ENCODE measurements at regions not wholly inside any gene's neighbourhood (a gene's known extent, or its start where the extent isn't known, plus 50 kb on each side); places are given as distances from the start of the nearest gene placed in this dataset.
"Not testable (repeated sequence)": the region's sequence is repeated elsewhere in the genome, so short reads cannot be mapped to it uniquely, and the experiment has no call there.

DNA sequence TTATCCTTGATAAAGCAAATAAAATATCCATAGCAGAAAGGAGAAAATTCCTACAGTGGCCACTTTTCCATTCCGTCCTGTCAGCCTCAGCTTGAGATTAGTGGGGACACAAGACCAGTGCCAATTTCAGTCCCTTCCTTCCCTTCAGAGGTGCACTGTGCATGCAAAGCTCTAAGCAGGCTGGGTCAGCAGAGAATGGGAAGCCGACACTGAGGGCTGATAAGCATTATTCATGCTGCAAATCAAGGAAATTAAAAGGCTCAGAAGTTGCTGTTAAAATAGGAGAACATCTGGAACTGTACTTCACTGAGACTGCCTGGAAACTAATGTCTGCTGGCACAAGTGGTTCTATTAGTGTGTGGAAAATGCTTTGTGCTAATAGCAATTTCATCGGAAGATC lies 534.3 kb downstream of the ADCYAP1 start:
- TF ChIP-seq, protein P1, sequence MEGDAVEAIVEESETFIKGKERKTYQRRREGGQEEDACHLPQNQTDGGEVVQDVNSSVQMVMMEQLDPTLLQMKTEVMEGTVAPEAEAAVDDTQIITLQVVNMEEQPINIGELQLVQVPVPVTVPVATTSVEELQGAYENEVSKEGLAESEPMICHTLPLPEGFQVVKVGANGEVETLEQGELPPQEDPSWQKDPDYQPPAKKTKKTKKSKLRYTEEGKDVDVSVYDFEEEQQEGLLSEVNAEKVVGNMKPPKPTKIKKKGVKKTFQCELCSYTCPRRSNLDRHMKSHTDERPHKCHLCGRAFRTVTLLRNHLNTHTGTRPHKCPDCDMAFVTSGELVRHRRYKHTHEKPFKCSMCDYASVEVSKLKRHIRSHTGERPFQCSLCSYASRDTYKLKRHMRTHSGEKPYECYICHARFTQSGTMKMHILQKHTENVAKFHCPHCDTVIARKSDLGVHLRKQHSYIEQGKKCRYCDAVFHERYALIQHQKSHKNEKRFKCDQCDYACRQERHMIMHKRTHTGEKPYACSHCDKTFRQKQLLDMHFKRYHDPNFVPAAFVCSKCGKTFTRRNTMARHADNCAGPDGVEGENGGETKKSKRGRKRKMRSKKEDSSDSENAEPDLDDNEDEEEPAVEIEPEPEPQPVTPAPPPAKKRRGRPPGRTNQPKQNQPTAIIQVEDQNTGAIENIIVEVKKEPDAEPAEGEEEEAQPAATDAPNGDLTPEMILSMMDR (IDR thresholded peaks at IDR 0.05; ENCODE audit: low read depth, low read length), result no peak
- DNase-seq (ENCODE audit: extremely low read depth, low read depth), result no peak

DNA sequence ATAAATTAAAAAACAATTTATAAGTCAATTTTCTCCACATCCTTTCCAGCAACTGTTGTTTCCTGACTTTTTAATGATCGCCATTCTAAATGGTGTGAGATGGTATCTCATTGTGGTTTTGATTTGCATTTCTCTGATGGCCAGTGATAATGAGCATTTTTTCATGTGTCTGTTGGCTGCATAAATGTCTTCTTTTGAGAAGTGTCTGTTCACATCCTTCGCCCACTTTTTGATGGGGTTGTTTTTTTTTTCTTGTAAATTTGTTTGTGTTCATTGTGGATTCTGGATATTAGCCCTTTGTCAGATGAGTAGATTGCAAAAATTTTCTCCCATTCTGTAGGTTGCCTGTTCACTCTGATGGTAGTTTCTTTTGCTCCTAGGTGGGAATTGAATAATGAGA lies 539.4 kb downstream of the ADCYAP1 start:
- DNase-seq (ENCODE audit: extremely low read depth, low read depth), result not testable (repeated sequence)

DNA sequence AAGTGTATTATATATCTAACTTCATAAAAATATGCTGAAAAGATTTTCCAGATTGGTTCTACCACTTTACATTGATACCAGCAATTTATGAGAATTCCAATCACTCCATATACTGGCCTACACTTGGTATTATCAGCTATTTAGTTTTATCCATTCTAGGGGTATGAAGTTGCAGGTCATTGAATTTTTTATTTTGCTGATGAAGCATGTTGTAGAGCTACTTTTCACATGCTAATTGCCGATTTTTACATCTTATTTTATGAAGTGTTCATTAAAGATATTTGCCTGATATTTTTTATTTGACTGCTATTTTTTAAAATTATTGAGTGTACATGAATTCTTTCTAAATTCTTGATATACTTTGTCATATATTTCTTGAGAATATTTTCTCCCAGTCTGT lies 542.1 kb downstream of the ADCYAP1 start:
- TF ChIP-seq, protein P1 (IDR thresholded peaks at IDR 0.05; ENCODE audit: low read depth, low read length), result no peak

DNA sequence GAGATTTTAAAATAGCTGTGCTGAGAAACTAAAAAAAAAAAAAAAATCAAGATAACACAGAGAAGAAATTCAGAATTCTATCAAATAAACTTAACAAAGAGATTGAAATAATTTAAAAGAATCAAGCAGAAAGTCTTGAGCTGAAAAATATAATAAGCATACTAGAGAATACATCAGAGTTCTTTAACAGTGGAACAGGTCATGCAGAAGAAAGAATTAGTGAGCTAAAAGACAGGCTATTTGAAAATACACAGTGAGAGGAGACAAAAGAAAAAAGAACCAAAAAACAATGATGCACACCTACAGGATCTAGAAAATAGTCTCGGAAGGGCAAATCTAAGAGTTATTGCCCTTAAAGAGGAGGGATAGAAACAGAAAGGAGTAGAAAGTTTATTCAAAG lies 548.1 kb downstream of the ADCYAP1 start:
- no peak for DNase-seq (ENCODE audit: extremely low read depth, low read depth)
- TF ChIP-seq, protein P1 (IDR thresholded peaks at IDR 0.05; ENCODE audit: low read depth, low read length), result no peak

More for the DNA sequence above, 542.1 kb downstream of the ADCYAP1 start:
- DNase-seq (ENCODE audit: extremely low read depth, low read depth), result no peak

DNA sequence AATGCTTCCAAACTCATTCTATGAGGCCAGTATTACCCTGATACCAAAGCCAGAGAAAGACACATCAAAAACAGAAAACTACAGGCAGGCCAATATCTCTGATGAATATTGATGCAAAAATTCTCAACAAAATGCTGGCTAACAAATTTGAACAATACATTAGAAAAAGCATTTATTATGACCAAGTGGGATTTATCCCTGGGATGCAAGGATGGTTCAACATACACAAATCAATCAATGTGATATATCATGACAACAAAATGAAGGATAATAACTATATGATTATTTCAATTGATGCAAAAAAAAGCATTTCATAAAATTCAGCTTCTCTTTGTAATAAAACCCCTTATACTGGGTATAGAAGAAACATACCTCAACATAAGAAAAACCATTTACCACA lies 550.9 kb downstream of the ADCYAP1 start:
- TF ChIP-seq, protein P1 (IDR thresholded peaks at IDR 0.05; ENCODE audit: low read depth, low read length), result no peak
- no peak for DNase-seq (ENCODE audit: extremely low read depth, low read depth)

DNA sequence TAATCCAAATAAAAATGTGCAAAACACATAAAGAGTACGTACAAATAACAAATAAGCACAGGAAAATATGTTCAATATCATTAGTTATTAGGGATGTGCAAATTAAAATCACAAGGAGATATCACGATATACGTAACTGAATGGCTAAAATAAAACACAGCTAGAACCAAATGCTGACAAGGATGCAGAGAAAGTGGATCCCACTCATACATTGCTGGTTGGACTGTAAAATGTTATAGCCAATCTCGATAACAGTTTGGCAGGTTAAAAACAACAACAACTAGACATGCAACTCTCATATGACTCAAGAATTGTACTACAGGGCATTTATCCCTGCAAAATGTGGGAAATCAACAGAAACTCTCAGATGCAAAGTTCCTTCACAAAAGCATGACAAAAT lies 553.9 kb downstream of the ADCYAP1 start:
- TF ChIP-seq, protein P1 (IDR thresholded peaks at IDR 0.05; ENCODE audit: low read depth, low read length), result no peak

DNA sequence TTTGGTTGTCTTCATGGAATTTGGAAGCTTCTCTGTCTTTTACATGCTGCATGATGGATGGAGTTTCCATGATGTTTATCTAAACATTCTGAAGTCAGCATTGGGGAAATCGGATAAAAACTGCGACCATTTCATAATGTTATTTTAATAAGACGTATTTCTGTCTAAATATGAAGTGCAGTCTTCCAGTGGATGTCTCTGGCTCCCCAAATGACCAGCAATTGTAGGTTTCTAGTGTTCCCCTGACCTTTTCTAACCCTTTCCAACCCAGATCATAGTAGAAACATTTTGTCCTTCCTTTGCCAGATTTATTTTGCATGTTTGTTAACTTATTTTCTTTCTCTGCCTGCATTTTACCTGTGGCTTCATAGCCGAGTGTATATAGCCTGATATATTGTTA lies 559.3 kb downstream of the ADCYAP1 start:
- TF ChIP-seq, protein P1 (IDR thresholded peaks at IDR 0.05; ENCODE audit: low read depth, low read length), result no peak
- DNase-seq (ENCODE audit: extremely low read depth, low read depth), result no peak

More for the DNA sequence above, 553.9 kb downstream of the ADCYAP1 start:
- no peak for DNase-seq (ENCODE audit: extremely low read depth, low read depth)

DNA sequence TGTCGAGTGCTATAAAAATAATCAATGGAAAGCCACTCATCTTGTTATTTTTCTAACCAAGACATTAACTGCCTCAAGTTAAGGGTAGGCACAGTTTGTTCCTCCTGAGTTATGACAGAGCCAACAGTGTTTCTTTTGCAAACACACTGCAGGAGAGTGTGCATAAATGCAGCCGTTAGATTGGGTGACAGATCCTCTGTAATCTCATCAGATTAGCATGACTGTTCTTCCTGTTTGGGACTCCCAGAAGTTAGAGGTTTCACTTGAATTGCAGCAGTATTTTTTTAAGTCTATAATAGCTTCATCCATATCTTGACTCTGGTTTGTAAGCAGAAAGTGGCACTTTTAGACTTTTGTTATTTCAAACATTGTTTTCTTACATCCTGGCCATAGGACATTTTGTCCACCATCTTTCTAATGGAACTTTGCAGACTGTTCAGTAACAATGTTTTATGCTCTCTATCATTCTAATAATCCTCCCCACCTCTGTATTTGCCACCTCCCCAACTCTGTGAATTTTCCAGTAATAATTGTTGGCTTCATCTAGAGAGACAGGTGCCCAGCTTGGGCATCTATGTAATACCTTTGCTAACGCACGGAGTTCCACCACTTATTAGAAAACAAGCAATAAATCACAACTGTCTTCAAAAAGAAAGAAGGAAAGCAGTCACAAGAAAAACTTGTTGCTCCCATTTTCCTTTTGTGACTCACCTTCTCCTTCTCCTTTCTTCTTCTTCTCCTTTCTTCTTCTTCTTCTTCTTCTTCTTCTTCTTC lies 560.0 kb downstream of the ADCYAP1 start:
- TF ChIP-seq, protein P1 (IDR thresholded peaks at IDR 0.05; ENCODE audit: low read depth, low read length), result no peak
- DNase-seq (ENCODE audit: extremely low read depth, low read depth), result no peak

Measured in AG09319 (cell line).